AG10803 (cell line): ENCODE measurements at regions not wholly inside any gene's neighbourhood (a gene's known extent, or its start where the extent isn't known, plus 50 kb on each side); places are given as distances from the start of the nearest gene placed in this dataset.
A peak's percentile ranks its signal among the peaks of the same experiment; 100 is the strongest.

Source experiments
- DNase-seq: peaks from one replicate; pipeline ENCODE4 v3.0.0; 2010; ENCODE audit warnings: low read depth
- H3K4me3 ChIP-seq: 2 replicates; pipeline ENCODE4 v1.5.1; 2011; ENCODE audit warnings: mild to moderate bottlenecking, low read length, control low read depth
- CTCF ChIP-seq: conservative IDR thresholded peaks from 2 replicates; pipeline ENCODE4 v1.5.1; 2011; ENCODE audit warnings: mild to moderate bottlenecking, low read length, control low read depth, inconsistent platforms

DNA sequence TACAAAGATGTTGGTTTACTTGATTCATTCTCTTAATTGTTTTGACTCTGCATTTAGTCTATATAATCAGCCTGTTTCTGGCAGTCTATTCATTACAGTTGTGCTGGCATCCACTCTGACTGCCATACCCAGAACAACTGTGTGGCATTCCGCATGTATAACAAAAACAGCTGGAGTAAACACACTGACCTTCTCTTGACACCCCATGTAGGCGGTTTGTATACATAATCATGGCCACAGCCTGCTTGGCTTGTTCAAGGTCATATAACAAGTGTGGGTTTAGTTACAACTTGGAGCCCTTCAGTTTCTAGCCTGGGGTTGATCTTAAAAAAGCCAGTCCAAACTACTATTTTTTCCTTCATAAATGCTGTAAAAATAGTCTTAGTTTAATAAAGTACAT, 70.9 kb downstream of the MBL2 start:
- no peak for DNase-seq
- TF ChIP-seq CTCF, result no peak
- H3K4me3 ChIP-seq, result no peak overlapping the region

DNA sequence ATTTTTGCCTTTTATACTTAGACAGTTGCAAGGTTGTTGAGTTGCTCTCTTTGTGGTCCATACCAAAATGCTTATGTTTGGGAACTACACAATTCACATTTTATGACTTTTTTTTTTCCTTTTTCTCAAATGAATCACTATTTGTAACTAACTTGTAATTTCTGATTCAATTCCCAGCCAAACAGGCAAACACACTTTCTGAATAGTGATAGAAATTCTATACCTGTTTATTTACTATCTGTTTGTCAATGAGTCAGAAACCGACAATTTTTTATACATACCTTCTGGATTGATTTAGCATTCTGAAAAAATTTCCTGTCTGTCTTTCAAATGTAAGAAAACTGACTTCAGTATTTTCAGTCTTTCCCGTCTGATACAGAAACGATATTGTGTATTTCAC, 69.1 kb downstream of the MBL2 start:
- no peak for TF ChIP-seq CTCF
- DNase-seq, result no peak
- no peak overlapping the region for H3K4me3 ChIP-seq

- DNase-seq, result no peak
- TF ChIP-seq CTCF, result no peak
- no peak overlapping the region for H3K4me3 ChIP-seq
Measured at GRCh38 chr10:52703898-52704297, 68.7 kb downstream of the MBL2 start.

GRCh38 chr10:52706332-52707070, 66.1 kb downstream of the MBL2 start:
- peak; percentile 36 for DNase-seq
- H3K4me3 ChIP-seq, result no peak overlapping the region
- TF ChIP-seq CTCF, result no peak
